ENCODE measurements at regions not wholly inside any gene's neighbourhood (a gene's known extent, or its start where the extent isn't known, plus 50 kb on each side); places are given as distances from the start of the nearest gene placed in this dataset.
A peak's percentile ranks its signal among the peaks of the same experiment; 100 is the strongest.
"Not testable (repeated sequence)": the region's sequence is repeated elsewhere in the genome, so short reads cannot be mapped to it uniquely, and the experiment has no call there.

- Histone ChIP-seq H3K27me3 (no peaks in the 10 kb centered on the region), H3K4me3 (no peak overlapping the region), H3K27ac (no peak overlapping the region), H3K9me3 (no peaks in the 10 kb centered on the region), H3K36me3 (no peaks in the 10 kb centered on the region), H3K4me1 (no peaks in the 10 kb centered on the region)
- intact Hi-C loops (cut with DNase I): no loop called here
- no peak for TF ChIP-seq CTCF (IDR thresholded peaks at IDR 0.05)
- DNase-seq: no peak
- no peak for ATAC-seq
Observed at GRCh38 chr1:90282811-90283210, 287.9 kb downstream of the ZNF326 start.

GRCh38 chr1:90281886-90282285 is 287.0 kb downstream of the ZNF326 start:
- intact Hi-C loops (cut with DNase I); H3K9me3 ChIP-seq; H3K27me3 ChIP-seq; H3K4me3 ChIP-seq; H3K27ac ChIP-seq; H3K4me1 ChIP-seq; ATAC-seq; H3K36me3 ChIP-seq; DNase-seq: not testable (repeated sequence)

GRCh38 chr1:90277270-90277669 is 282.4 kb downstream of the ZNF326 start:
- H3K36me3 ChIP-seq: no peaks in the 10 kb centered on the region
- no peaks in the 10 kb centered on the region for H3K4me1 ChIP-seq
- ATAC-seq: no peak
- H3K27me3 ChIP-seq: no peaks in the 10 kb centered on the region
- H3K9me3 ChIP-seq: no peaks in the 10 kb centered on the region
- TF ChIP-seq CTCF (IDR thresholded peaks at IDR 0.05): no peak
- DNase-seq: no peak
- no peak overlapping the region for H3K4me3 ChIP-seq
- no peak overlapping the region for H3K27ac ChIP-seq
- intact Hi-C loops (cut with DNase I): no loop called here

- H3K9me3 ChIP-seq: no peaks in the 10 kb centered on the region
- H3K27ac ChIP-seq: no peak overlapping the region
- H3K36me3 ChIP-seq: no peaks in the 10 kb centered on the region
- no peak for TF ChIP-seq CTCF (IDR thresholded peaks at IDR 0.05)
- no peaks in the 10 kb centered on the region for H3K27me3 ChIP-seq
- ATAC-seq (no peak), DNase-seq (no peak)
- intact Hi-C loops (cut with DNase I): no loop called here
- H3K4me3 ChIP-seq: no peak overlapping the region
- no peaks in the 10 kb centered on the region for H3K4me1 ChIP-seq
Observed at GRCh38 chr1:90274376-90274775, 279.5 kb downstream of the ZNF326 start.

GRCh38 chr1:90273241-90273774 is 278.4 kb downstream of the ZNF326 start:
- no peak for TF ChIP-seq CTCF (IDR thresholded peaks at IDR 0.05)
- no peaks in the 10 kb centered on the region for H3K9me3 ChIP-seq
- H3K36me3 ChIP-seq: no peaks in the 10 kb centered on the region
- H3K27me3 ChIP-seq: no peaks in the 10 kb centered on the region
- no peak overlapping the region for H3K27ac ChIP-seq
- ATAC-seq (no peak), DNase-seq (no peak)
- H3K4me3 ChIP-seq: no peak overlapping the region
- no peaks in the 10 kb centered on the region for H3K4me1 ChIP-seq
- intact Hi-C loops (cut with DNase I): no loop called here

GRCh38 chr1:90262791-90263190 is 267.9 kb downstream of the ZNF326 start:
- Histone ChIP-seq H3K9me3 (no peaks in the 10 kb centered on the region), H3K4me1 (no peaks in the 10 kb centered on the region), H3K27ac (no peak overlapping the region), H3K36me3 (no peaks in the 10 kb centered on the region), H3K4me3 (no peak overlapping the region), H3K27me3 (no peaks in the 10 kb centered on the region)
- ATAC-seq (peak; percentile 72), DNase-seq (no peak)
- no peak for TF ChIP-seq CTCF (IDR thresholded peaks at IDR 0.05)
- intact Hi-C loops (cut with DNase I): no loop called here

All from left lung (tissue), 4 donors.